ENCODE measurements at regions not wholly inside any gene's neighbourhood (a gene's known extent, or its start where the extent isn't known, plus 50 kb on each side); places are given as distances from the start of the nearest gene placed in this dataset.
"Not testable (repeated sequence)": the region's sequence is repeated elsewhere in the genome, so short reads cannot be mapped to it uniquely, and the experiment has no call there.

DNA sequence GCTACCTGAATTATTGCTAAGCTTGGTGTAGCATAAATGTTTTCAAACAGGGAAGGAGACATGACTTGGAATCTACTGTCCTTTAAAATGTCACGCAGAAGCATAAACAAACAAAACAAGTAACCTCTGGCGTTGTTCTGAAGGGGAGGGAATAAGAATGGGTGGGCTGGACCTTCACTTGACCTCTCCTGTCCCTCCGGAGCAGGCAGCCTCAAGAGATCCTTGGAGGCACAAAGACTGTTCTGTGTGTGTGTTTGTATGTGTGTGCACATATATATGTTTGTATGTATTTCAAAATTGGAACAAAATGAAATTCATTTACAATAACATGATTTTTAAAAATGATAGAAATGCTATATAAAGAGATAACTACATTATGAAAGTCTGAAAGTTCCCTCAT lies 91.3 kb upstream of the DCLK2 start:
- DNase-seq: peak in 1 of 3 donors; percentile 36

DNA sequence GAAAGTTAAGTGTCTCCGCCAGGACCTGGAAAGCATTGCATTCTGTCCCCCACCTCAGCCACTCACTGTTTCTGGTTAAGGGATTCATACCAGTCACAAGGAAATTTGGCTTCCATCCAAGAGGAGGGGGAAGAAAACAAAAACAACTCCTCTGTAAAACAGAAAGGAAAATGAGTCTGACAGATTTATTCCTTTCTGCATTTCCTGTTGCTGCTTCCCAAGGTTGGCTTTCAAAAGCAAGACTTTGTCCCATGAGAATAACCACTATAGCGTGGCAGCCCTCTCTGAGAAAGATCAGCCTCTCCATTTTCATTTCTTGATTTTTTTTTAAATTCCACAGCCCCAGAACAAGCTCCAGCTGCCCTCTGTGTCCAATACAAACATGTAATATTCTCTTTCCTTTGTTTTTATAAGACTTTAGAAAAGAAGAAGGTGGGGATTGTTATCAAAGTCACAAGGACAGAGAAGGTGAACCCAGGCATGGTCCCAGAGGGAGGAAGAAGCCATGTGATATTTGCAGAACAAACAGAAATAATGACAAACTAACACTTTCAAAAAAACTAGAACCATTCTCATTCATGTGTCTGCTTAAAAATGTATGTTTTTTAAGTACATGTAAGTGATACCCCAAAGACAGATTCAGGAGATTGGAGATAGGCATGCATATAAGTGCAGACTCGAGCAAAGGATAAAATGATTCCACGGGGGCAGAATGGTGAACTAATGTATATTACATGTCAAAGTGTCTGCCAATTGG lies 90.7 kb upstream of the DCLK2 start:
- DNase-seq: peak in 2 of 3 donors; percentile 38 to 69

DNA sequence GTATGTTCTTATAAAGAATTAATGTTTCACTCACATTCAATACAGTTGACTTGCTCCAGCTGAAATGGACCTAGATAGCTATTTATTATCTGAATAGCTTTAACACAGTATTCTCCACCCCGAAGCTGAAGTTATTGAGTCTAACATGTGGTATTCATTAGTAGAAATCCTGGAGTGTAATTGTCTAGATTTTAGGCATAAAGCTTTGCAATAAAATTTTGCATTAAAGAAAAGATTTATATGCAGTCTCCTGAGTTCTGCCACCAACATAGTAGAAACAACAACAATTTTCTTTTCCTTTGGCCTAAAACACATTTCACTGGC lies 90.2 kb upstream of the DCLK2 start:
- peak in 2 of 3 donors; percentile 34 to 73 for DNase-seq

DNA sequence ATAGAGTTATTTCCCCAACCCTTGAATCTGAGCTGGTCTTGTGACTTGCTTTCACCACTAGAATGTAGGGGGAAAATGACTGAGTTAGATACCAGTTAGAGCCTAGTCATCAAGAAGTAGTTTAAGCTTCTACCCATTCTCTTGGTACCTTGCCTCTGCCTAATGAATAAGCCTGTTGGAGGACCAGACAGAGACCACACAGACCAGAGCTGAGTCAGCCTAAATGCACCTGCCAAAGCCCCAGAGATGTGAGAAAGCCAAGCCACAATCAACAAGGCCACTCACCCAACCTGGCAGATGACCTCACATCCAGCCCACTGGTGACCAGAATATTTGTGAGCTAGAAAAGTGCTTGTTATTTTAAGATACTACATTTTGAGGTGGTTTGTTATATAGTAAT lies 85.2 kb upstream of the DCLK2 start:
- no peak for DNase-seq

DNA sequence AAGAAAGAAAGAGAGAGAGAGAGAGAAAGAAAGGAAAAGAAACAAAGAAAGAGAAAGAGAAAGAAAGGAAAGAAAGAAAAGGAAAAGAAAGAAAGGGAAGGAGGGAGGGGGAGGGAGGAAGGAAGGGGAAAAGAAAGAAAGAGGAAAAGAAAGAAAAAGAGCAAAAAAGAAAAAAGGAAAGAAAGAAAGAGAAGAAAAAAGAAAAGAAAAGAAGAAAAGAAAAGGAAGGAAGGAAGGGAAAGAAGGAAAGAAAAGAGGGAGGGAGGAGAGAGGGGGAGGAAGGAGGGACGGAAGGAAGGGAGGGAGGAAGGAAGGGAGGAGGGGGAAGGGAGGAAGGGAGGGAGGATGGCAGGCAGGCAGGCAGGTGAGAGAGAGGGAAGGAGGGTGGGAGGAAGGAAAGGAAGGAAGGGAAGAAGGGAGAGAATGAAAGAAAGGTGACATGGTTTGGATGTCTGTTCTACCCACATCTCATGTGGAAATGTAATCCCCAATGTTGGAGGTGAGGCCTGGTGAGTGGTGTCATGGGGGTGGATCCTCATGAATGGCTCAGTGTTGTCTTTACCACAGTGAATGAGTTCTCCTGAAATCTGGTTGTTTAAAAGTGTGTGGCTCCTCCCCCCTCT lies 83.0 kb upstream of the DCLK2 start:
- DNase-seq: no peak

DNA sequence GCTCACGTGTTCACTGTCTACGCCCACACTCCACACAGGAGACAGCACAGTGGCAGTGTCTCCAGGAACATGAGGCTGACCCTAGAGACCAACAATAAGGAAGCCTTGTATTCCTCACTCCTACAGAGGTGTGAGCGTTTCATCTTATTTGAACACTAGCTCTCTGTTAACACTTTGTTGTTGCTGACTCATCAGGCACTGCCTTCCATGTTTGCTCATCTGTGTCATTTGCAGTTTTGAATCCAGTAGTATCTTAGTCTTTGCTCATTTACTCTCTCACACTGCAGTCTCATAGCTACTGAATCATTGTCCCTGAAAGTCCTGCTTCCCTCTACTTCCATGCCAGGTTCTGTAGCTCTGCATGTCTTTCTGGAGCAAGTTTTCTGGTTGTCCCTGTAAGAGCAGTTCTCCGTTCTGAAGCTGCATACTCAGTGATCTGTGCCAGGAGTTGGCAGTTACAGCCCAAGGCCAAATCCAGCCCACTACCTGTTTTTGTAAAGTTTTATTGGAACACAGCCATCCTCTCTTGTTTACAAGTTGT lies 80.3 kb upstream of the DCLK2 start:
- DNase-seq: no peak

DNA sequence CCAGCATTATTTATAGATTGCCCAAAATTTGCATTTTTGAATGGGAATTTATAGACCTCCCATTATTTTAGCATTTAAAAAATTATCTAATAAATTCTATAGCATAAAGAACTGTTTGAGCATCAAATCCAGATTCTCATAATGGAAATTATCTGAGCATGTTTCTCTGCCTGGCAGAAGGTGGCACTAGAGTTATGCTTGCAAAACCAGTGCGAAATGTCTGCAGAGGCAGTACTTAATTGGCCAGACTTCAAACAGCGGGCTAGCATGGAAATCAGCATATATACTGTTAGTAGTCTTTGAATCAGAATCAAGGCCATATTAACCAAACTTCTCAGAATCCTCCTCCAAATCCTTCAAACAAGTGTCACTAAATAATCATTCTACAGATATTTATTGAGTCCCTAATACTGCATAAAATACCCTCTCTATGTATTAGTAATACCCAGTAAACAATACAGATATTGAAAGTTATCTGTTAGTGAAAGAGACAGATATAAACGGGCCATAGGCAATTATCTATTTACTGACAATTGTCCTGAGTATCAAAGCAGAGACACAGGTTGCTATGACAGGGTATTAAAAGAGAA lies 78.7 kb upstream of the DCLK2 start:
- peak; percentile 59 to 69 (median 62) for DNase-seq

DNA sequence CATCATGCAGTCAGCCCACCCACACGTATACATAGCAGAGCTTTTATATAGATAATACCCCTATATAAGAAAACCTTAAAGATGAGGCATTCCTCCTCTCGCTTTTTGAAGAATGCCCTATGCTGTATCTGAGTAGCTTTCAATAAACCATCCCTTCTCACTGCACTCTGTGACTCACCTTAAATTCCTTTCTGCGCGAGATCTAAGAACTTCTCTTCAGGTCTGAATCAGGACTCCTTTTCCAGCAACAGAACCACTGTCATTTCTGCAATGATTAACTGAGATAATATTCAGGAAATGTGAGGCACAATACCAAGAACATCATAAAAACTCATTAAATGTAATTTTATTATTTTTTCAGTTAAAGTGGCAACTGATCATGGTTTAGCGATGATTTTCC lies 76.4 kb upstream of the DCLK2 start:
- DNase-seq: no peak

DNA sequence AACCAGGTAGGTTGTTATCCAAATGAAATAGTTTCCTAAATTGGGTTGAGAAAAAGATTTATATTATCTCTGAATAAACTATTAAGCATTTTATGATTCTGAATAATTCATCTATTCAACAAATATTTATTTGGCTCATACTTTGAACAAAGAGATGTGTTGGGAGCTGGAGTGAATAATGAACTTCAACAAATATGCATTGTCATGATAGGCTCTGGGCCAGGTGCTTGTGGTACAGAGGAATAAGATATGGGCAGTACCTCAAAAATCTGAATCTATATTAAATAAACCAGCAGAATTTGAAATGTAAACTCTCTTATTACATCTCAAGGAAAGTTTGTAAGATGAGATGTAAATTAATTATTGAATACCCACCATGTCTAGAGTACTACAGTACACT lies 75.7 kb upstream of the DCLK2 start:
- DNase-seq: no peak

DNA sequence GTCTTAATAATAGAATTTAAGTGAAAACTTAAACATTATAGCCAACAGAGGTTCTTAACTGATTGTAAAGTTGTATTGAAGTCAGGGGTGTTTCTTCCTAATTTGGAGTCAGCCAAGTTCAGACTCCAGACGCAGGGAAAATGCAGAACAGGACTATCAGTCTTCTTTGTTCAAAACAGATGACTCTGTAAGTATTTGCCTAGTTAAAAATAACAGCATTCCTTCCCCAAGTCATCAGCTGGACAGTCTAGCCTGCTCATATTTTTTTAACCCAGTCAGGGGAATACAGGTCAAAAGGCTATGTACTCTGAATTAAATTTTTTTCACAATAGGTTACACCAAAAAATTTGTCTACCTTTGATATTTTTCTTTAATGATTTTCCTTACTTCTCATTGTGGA lies 73.8 kb upstream of the DCLK2 start:
- peak; percentile 37 to 56 (median 50) for DNase-seq

DNA sequence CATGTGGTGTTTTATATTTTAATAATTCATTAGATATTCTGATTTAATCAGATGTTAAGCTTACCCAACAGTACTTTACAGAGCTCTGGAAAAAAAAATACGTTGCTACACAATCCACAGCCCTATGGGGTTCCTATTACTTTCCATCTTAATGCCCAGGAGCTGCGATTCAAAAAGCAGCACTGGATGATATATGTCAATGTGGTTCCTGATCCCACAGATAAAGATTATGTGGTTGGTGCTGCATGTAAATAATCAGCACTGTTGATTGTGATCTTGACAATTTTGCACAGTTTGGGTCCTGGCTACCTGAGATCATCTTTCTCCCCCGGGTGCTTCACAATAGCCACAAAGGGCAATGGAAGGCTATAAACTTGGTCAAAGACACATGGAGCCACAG lies 72.7 kb upstream of the DCLK2 start:
- no peak for DNase-seq

DNA sequence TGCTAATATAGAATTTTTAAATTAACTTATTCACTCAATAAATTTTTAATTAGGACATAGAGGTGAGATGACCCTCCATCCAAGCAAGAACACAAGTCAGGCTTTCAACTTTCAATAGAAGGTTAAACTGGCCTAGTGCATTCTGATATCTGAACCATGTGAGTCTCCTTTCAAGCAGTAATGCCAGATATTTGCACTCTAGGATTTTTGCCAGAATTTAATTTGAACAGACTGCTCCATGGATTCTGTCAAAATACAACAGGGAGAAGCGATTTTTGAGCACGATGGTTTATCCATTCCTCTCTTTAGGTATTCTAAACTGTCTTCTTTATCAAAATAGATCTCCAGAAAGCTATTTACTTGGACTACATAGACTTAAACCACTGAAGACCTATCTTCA lies 72.0 kb upstream of the DCLK2 start:
- peak; percentile 61 to 72 (median 63) for DNase-seq

DNA sequence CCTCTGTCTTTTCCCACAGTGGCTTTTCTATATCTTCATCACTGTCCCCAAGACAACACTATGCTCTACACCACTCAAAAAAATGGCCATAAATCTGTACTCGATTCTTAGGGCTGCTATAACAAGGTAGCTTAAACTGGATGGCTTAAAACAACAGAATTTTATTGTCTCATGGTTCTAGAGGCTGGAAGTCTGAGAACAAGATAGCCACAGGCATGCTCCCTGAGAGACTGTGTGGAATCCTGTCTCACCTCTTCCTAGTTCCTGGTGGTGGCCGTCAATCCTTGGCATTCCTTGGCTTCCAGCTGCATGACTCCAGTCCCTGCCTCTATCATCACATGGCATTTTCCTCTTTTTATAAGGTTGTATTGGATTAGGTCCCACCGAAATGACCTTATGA lies 70.7 kb upstream of the DCLK2 start:
- peak in 1 of 3 donors; percentile 74 for DNase-seq

DNA sequence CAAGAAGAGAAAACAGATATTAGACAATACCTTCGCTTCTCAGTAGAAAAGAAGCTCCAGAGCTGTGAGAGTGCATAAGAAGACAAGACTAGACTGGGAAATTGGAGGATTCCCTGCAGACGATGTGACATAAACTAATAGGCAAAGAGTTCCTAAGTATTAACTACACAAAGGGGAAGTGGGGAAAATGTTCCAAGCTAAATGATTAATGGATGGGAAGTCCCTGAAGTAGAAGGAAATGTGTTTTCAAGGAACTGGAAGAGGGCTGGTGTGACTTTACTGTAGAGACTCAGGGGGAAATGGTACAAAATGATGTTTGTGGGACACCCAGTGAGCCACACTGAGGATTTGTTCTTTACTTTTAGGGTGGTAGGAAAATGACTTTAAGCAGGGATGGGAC lies 69.7 kb upstream of the DCLK2 start:
- DNase-seq: no peak

DNA sequence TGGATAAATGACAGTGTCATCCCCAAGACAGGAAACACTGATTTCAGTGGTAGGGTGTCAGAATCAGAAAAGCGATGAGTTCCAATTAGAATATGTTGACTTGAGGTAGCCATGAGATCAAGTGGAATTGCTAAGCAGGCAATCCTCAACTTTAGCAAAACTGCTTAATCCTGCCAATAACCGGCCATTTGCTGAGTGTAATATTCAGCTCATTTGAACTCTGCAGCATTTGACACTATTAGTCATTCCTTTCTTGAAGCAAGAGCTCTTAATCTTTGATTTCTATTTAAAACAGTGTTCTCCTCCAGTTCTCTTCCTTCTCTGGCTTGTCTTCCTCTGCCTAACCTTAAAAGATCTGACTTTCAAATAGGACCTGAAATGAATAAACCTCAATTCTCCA lies 68.7 kb upstream of the DCLK2 start:
- no peak for DNase-seq

DNA sequence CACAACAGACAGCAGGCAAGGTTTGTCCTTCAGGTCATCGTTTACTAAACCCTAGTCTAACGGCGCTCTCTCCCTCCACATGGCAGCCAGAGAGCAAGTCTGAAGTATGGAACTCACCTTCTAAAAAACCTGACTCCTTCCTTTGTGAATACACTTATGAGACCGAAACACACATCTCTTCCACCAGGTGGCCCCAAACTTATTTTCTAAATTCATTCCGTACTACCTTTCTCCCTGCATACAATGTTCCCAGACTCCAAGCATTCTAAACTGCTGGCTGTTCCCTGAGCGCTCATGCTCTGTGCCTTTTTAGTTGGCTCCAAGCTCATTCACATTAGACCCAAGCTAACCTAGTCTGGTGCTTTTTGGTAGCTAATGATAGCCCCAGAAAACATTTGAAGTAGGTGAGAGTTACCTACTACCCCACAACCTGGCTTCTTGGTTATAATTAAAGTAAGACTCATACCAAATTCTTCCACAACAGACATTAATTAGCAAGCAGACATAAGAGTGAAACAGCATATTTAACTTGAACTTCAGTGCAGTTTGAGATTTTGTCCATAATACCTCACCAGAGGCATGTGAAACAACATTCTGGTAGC lies 67.6 kb upstream of the DCLK2 start:
- peak; percentile 49 to 74 (median 55) for DNase-seq

DNA sequence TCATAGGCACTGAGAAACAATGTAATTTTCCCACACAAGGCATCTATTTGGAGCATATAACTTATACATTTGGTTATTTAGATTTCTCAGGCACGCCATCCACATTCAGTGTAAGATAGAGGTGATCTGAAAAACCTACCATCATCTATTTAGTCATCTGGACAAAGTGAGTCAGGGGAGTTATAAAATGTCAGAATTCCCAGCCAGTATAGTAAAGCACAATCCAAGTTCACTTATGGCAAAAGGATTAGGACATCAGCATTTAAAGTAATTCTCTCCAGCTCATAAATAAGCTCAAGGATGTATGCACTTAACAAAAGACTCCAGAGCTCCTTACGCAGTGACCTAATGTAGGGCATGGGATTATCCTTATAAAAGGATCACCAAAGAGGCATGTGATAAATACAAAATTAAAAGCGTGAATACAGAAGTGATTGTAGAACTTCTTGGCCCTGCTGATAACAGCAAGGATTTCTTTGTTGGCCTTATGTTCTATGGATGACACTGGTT lies 65.3 kb upstream of the DCLK2 start:
- no peak for DNase-seq

DNA sequence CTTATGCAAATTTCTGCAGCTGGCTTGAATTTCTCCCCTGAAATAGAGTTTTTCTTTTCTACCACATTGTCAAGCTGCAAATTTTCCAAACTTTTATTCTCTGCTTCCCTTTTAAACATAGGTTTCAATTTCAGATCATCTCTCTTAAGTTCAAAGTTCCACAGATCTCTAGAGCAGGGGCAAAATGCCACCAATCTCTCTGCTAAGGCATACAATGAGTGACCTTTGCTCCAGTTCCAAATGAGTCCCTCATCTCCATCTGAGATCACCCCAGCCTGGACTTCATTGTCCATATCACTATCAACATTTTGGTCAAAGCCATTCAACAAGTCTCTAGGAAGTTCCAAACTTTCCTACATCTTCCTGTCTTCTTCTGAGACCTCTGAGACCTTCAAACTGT lies 62.3 kb upstream of the DCLK2 start:
- not testable (repeated sequence) for DNase-seq

DNA sequence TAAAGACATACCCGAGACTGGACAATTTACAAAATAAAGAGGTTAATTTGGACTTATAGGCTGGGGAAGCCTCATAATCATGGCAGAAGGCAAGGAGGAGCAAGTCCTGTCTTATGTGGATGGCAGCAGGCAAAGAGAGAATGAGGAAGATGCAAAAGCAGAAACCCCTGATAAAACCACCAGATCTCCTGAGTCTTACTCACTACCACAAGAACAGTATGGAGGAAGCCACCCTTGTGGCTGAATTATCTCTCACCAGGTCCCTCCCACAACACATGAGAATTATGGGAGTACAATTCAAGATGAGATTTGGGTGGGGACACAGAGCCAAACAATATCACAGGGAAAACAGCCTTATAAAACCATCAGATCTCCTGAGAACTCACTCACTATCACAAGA lies 61.6 kb upstream of the DCLK2 start:
- DNase-seq: not testable (repeated sequence)

DNA sequence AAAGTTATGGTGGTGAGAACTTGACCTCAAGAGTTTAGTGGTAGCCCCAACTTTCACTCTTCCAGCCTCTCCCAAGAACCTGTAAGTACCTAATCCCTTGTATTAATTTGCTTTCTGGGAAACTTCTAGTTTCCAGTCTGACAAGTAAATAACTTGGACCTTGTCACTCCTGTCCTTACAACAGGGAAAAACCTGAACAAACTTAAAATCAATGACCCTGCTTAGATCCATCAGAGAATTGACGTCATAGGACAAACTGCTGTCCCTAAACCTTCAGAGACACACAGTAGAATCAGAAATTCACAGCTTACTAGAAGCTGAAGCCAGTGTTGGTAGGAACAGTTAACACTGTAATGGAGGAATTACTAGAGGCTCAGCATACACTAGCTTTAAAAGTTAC lies 60.0 kb upstream of the DCLK2 start:
- no peak for DNase-seq

DNA sequence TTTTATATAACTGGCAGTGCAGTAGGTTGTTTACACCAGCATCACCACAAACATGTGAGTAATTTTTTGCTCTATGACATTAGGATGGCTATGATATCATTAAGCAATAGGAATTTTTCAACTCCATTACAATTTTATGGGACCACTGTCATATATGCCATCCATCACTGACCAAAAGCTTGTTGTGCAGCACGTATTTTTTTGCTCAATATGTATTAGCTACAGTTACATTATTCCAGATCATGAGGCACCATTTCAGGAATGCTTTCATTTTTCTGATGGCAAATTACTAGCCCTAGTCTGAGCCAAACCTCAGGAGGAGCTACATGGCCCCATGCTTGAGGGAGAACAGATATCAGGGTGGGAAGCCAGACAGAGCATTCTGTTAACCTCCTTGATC lies 56.8 kb upstream of the DCLK2 start:
- no peak for DNase-seq

DNA sequence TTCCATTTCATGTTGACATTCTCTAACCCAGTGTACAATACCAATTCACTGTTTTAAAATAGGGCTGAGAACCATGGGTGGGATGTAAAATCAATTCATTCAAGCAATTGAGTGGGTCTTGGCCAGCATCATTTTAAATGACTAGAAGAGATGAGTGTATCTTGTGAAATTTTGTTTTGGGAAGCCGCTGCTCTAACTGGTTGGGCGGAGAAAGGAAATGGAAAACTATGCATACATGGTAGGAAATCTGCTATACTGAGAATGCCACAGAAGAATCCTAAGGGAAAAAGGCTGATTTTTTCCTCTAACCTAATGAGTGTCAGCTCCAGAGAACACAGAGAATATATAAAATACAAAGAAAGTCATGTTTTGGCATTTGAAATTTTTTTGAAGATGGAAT lies 54.8 kb upstream of the DCLK2 start:
- DNase-seq: peak in 2 of 3 donors; percentile 33 to 44

DNA sequence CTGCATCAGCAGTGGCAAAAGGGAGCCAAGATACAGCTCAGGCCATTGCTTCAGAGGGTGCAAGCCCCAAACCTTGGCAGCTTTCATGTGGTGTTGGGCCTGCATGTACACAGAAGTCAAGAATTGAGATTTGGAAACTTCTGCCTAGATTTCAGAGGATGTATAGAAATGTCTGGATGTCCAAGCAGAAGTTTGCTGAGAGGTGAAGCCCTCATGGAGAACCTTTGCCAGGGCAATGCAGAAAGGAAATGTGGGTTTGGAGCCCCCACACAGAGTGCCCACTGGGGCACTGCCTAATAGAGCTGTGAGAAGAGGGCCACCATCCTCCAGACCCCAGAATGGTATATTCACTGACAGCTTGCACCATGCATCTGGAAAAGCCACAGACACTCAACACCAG lies 51.3 kb upstream of the DCLK2 start:
- not testable (repeated sequence) for DNase-seq
